Adrenal gland (tissue), 5 donors: ENCODE measurements at regions not wholly inside any gene's neighbourhood (a gene's known extent, or its start where the extent isn't known, plus 50 kb on each side); places are given as distances from the start of the nearest gene placed in this dataset.

Experiments
- POLR2A ChIP-seq, 2 donors: fragments of 450-650 bp; IDR thresholded peaks; one replicate each; pipeline ENCODE4 v1.6.1; 2017; ENCODE audit warnings: antibody characterized with exemption in 2 of 2, mild to moderate bottlenecking in 2 of 2, moderate library complexity in 1 of 2
- TF ChIP-seq, protein P1 (sequence below), 6 experiments: fragments of 450-650 bp in 4 of 6; fragments of 200-600 bp in 2 of 6; sonication (generic) in 1 of 6; IDR thresholded peaks; 1 replicate in 5 of 6; 2 replicates in 1 of 6; pipeline versions ENCODE4 v1.5.1 to v1.8.0; 2016 to 2021; ENCODE audit warnings: antibody characterized with exemption in 6 of 6, mild to moderate bottlenecking in 2 of 6, moderate library complexity in 1 of 6
- donor health status: DM: no; HTN: no; CAD: no.

DNA sequence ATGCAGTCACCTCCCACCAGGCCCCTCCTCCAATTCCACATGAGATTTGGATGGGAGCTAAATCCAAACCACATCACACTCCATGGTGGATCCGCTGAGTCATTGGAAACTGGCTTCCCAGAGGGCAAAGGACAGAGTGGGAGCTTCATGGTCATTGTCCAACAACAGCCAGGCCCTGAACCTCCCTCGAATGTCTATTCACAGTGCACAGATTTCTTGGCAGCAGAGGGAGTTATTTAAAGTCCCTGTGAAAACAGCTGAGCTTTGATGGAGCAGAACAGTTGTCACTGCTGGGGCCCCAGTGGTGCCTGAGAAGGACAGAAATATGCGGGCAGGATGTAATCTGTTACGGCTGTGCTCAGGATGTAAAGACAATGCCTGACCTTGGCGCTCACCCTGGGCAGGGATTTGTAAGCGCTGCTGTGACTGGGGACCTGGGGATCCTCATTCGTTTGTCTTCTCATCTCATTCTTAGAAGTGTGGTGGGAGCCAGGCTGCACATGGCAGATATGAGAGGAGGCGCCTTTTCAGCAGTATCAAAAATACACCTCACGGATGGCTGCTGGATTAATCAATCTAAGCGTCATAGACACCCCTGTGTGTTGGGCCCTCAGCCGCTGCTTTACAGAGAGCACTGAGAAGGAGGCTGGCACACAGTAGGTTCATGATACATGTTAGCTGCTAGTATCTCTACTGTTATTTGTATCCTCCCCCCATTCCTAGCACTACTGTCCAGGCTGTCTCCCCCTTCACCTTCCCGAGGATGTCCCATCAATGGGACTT is 439.4 kb downstream of the PTPRU start:
- TF ChIP-seq, protein P1, sequence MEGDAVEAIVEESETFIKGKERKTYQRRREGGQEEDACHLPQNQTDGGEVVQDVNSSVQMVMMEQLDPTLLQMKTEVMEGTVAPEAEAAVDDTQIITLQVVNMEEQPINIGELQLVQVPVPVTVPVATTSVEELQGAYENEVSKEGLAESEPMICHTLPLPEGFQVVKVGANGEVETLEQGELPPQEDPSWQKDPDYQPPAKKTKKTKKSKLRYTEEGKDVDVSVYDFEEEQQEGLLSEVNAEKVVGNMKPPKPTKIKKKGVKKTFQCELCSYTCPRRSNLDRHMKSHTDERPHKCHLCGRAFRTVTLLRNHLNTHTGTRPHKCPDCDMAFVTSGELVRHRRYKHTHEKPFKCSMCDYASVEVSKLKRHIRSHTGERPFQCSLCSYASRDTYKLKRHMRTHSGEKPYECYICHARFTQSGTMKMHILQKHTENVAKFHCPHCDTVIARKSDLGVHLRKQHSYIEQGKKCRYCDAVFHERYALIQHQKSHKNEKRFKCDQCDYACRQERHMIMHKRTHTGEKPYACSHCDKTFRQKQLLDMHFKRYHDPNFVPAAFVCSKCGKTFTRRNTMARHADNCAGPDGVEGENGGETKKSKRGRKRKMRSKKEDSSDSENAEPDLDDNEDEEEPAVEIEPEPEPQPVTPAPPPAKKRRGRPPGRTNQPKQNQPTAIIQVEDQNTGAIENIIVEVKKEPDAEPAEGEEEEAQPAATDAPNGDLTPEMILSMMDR (IDR thresholded peaks at IDR 0.05): no peak
- TF ChIP-seq POLR2A (IDR thresholded peaks at IDR 0.05): no peak
